ENCODE measurements at regions not wholly inside any gene's neighbourhood (a gene's known extent, or its start where the extent isn't known, plus 50 kb on each side); places are given as distances from the start of the nearest gene placed in this dataset.
"Not testable (repeated sequence)": the region's sequence is repeated elsewhere in the genome, so short reads cannot be mapped to it uniquely, and the experiment has no call there.

- H3K4me3 ChIP-seq (ENCODE audit: low read depth, low read length) = no peak overlapping the region
- no peak for DNase-seq (ENCODE audit: low read depth)
These were observed 361.9 kb upstream of the MEX3C start for GRCh38 chr18:51559198-51559901.

DNA sequence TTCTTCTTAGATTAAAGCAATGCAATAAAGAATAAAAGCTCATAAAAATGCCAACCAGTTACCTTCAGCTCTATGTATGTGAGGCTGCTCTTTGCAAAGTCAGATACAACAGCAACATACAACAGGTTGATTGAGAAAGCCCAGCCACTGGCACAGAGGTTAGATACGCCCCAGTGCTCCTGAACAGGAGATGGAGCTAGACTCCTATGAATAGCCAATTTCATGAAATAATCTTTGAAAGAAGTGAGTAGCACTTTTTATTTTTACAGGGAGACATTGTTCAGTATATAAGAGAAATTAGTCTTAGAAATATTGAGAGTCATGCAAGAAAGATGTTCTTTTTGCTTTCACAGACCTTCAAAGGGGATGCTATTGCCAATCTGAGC lies 362.4 kb upstream of the MEX3C start:
- no peak overlapping the region for H3K4me3 ChIP-seq (ENCODE audit: low read depth, low read length)
- no peak for DNase-seq (ENCODE audit: low read depth)

DNA sequence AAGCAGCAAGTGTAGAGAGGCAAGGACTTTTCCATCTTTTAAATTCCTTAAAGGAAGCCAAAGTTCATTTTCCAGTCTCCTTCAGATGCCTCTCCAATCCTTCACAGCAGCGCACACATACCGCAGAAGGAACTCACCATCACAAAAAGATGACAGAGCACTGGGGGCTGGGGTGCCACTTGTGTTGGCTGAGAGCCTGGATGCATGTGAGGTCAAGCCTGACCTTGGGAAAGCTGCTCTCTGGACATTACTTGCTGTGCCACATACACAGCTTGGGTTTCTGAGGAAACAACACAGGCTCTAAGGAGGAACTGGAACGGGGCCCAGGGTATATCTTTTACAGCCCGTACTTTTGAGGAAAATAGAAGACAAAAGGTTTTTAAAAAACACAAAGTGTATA lies 364.3 kb upstream of the MEX3C start:
- no peak for DNase-seq (ENCODE audit: low read depth)
- no peak overlapping the region for H3K4me3 ChIP-seq (ENCODE audit: low read depth, low read length)

GRCh38 chr18:51562866-51563265 lies 365.4 kb upstream of the MEX3C start:
- no peak overlapping the region for H3K4me3 ChIP-seq (ENCODE audit: low read depth, low read length)

DNA sequence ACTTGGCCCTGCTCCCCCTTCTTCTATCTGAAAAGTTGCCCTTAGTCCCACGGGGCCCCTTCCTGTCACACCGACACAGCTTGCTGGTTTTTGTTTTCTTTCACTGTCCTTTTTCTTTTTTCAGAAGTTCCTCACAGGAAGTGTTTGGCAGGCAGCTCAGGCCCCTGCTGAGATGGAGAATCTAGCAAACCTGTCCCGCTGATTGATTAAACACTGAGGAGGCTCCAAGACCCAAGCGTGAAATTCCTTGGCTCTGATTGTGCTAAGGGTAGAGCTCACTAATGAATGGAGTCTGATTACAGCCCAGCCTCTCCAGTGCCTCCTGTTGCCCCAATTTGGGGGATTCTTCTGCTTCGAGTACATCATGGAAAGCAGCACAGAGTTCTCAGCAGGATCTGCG lies 365.9 kb upstream of the MEX3C start:
- no peak for DNase-seq (ENCODE audit: low read depth)
- no peak overlapping the region for H3K4me3 ChIP-seq (ENCODE audit: low read depth, low read length)

More at GRCh38 chr18:51562866-51563265, 365.4 kb upstream of the MEX3C start:
- no peak for DNase-seq (ENCODE audit: low read depth)

DNA sequence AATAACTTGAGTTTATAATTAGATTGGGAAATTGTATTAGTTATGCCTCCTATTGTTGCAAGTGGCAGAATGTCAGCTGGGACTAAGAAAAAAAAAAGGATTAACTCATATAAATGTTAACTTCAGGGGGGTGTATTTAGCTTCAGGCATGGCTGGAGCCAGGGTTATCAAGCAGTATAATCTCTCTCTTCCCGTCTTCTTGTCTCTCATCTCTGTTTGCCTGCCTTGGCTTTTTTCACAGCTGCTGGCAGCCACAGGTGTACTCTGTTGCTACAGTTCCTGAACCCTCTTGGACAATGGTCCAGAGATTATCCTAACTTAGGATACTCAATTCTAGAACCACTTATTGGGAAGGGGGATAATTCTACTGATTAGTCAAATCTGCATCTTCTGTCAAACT lies 370.7 kb upstream of the MEX3C start:
- no peak overlapping the region for H3K4me3 ChIP-seq (ENCODE audit: low read depth, low read length)
- DNase-seq (ENCODE audit: low read depth) = no peak

- no peak for DNase-seq (ENCODE audit: low read depth)
- no peak overlapping the region for H3K4me3 ChIP-seq (ENCODE audit: low read depth, low read length)
These were observed 371.7 kb upstream of the MEX3C start for GRCh38 chr18:51569153-51569552.

DNA sequence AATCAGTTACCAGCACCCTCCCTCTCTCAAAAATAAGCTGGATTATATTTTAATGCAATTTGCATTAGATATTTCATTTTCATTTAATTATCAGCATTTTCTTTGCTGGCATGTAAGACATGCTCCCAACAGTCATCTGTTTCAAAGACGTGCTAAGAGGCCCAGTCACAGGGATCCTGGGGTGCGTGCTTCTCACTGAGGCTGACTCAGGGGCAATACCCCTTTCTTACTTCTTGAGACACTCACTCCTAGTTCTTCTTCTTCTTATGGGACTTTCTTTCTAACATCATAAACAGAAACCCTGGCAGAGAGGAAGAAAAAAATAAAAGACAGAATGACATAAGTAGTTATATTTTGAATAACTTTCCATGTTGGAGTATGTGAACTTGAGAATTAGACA lies 372.1 kb upstream of the MEX3C start:
- H3K4me3 ChIP-seq (ENCODE audit: low read depth, low read length) = no peak overlapping the region
- DNase-seq (ENCODE audit: low read depth) = no peak

DNA sequence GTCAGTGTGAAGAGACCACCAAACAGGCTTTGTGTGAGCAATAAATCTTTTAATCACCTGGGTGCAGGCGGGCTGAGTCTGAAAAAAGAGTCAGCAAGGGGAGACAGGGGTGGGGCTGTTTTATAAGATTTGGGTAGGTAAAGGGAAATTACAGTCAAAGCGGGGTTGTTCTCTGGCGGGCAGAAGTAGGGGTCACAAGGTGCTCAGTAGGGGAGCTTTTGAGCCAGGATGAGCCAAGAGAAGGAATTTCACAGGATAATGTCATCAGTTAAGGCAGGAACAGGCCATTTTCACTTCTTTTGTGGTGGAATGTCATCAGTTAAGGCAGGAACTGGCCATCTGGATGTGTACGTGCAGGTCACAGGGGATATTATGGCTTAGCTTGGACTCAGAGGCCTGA lies 372.6 kb upstream of the MEX3C start:
- not testable (repeated sequence) for DNase-seq (ENCODE audit: low read depth); H3K4me3 ChIP-seq (ENCODE audit: low read depth, low read length)

DNA sequence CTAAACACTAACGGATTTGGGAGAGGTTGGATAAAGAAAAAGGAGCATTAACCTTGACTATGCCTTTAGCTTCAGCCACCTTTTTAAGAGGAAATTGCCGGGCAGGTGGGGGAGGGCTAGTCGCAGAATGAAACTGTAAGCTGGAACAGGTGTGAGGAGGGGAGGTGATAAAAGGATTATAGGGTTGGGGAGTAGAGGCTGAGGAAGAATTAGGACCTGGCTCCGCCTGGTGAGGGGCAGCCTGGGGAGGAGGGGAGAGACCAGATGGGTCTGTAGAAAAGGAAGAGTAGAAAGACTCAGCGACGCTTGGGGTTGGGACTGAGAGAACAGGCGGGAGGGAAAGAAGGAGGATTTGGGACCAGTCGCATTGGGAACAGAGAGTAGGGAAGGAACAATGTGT lies 376.4 kb upstream of the MEX3C start:
- not testable (repeated sequence) for DNase-seq (ENCODE audit: low read depth)

DNA sequence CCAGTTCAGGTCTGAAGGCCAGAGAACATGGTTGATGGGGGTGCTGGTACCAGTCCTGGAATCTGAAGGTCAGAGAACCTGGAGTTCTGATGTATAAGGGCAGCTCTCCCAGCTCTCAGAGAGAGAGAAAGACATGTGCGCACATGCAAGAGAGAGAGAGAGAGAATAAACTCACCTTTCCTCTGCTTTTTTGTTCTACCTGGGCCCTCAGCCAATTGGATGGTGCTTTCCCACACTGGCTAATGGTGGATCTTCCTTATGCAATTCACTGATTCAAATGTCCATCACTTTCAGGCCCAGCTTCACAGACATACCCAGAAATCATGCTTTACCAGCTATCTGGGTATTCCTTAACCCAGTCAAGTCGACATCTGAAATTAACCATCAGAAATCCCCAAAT lies 377.7 kb upstream of the MEX3C start:
- no peak for DNase-seq (ENCODE audit: low read depth)
- H3K4me3 ChIP-seq (ENCODE audit: low read depth, low read length) = no peak overlapping the region

More for the DNA sequence above, 376.4 kb upstream of the MEX3C start:
- not testable (repeated sequence) for H3K4me3 ChIP-seq (ENCODE audit: low read depth, low read length)

DNA sequence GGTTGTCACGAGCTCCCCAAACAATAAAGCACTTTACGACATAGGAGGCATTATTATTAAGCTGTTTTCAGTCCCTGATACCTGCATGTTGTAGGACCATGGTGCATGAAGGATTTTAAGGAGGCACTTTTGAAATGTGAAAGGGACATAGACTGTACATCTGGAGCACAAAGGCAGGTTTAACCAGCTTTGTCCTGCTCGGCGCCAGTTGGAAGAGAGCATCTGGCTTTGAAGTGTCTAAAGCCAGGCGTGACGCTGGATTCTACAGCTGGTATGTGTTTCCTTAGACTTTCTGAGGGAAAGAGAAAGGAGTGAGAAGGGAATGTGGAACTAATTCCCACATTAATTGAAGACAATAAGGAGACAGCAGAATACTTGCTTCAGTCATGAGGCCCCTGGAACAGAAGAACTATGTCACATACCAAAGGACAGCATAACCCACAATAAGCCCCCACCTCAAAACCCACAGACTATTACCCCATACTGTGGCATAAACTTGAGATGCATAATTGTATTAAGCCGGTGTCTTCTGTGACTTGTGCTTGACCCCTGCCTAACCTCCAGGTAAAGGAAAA lies 381.0 kb upstream of the MEX3C start:
- DNase-seq (ENCODE audit: low read depth) = no peak
- H3K4me3 ChIP-seq (ENCODE audit: low read depth, low read length) = no peak overlapping the region

DNA sequence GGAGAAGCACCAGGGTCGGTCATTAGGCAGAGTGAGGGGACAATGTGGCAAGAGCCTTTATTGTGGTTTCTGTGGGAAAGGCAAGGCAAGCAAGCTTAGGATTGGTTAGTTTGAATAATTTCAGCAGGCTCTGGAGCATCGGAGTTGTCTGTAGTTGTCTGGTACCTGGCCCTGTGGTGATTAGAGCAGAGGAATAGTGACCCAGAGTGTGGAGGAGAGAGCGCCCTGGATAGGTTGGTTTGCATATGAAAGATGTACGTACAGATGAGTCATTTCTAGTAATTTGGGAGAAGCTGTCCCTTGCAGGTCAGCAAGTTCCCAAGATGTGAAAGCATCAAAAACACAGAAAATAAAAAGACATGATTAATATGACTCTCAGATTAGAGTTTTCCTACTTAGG lies 383.1 kb upstream of the MEX3C start:
- no peak overlapping the region for H3K4me3 ChIP-seq (ENCODE audit: low read depth, low read length)
- DNase-seq (ENCODE audit: low read depth) = no peak

DNA sequence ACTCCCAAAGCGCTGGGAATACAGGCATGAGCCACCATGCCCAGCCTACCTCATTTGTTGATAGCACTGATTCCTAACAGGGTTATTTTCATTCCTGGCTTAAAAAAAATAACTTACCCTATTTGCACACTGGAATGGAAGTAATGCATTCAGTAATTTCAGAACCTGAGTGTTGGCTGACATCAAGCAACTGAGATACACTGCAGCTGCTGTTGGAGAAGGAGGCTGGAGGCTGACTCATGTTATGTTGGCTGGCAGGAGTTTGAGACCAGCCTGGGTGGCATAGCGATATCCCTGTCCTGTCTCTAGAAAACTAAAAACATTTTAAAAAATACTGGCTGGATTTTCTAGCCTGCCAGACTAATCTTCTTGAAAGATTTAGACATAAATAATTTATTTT lies 385.1 kb upstream of the MEX3C start:
- DNase-seq (ENCODE audit: low read depth) = no peak
- H3K4me3 ChIP-seq (ENCODE audit: low read depth, low read length) = no peak overlapping the region

- no peak for DNase-seq (ENCODE audit: low read depth)
- no peak overlapping the region for H3K4me3 ChIP-seq (ENCODE audit: low read depth, low read length)
These were observed 391.1 kb upstream of the MEX3C start for GRCh38 chr18:51588616-51589015.

DNA sequence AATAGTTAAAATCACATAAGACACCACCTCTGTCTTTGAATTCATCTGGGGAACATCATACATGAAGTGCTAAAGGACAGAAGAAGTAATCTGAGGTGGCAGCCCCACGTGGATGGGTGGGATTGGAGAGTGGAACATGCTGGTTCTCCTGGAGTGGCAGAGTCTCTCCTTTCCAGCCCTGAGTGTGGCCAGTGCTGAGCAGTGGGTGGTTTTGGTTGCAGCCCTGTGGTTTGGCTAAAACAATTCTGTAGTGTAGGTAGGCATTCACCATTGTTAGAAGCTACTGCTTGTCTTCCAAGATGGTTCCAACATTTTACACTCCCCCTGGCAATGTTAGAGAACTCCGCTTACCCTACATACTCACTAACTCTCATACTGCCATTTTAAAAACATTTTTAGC lies 396.4 kb upstream of the MEX3C start:
- H3K4me3 ChIP-seq (ENCODE audit: low read depth, low read length) = no peak overlapping the region

GRCh38 chr18:51603111-51603510 lies 405.6 kb upstream of the MEX3C start:
- no peak for DNase-seq (ENCODE audit: low read depth)
- H3K4me3 ChIP-seq (ENCODE audit: low read depth, low read length) = no peak overlapping the region

More for the DNA sequence above, 396.4 kb upstream of the MEX3C start:
- no peak for DNase-seq (ENCODE audit: low read depth)

- H3K4me3 ChIP-seq (ENCODE audit: low read depth, low read length) = no peak overlapping the region
- no peak for DNase-seq (ENCODE audit: low read depth)
These were observed 406.1 kb upstream of the MEX3C start for GRCh38 chr18:51603551-51603950.

DNA sequence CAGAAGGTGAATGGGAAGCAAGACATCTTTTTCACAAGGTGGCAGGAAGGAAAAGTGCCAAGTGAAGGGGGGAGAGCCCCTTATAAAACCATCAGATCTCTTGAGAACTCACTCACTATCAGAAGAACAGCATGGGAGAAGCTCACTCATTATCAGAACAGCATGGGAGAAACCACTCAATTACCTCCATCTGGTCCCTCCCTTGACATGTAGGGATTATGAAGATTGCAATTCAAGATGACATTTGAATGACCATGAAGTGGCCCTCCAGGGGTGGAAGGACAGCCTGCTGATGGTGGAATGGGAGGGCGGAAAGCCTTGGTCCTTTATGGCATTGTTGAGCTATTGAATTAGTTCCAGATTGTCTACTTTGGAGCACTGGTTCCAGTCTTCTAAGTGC lies 413.0 kb upstream of the MEX3C start:
- DNase-seq (ENCODE audit: low read depth) = no peak
- H3K4me3 ChIP-seq (ENCODE audit: low read depth, low read length) = no peak overlapping the region

DNA sequence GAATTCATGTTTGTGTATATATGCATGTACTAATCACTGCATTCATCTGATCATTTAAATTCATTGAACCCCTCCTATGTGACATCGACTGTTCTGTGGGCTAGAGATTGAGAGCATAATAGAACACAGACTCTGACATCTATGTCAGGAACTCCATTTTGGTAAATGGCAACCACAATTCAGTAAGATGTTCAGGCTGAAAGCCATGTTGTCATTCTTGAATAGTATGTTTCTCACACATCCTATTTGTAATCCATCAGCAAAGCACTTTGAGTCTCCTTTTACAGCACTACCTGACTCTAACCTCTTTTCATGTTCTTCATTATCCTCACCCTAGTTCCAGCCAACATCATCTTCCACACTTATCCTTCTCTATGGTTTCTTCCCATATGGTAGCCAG lies 413.8 kb upstream of the MEX3C start:
- no peak for DNase-seq (ENCODE audit: low read depth)
- no peak overlapping the region for H3K4me3 ChIP-seq (ENCODE audit: low read depth, low read length)

GRCh38 chr18:51614033-51614432 lies 416.6 kb upstream of the MEX3C start:
- DNase-seq (ENCODE audit: low read depth) = no peak
- no peak overlapping the region for H3K4me3 ChIP-seq (ENCODE audit: low read depth, low read length)

All from skeletal muscle cell (primary cell).